ENCODE measurements at regions not wholly inside any gene's neighbourhood (a gene's known extent, or its start where the extent isn't known, plus 50 kb on each side); places are given as distances from the start of the nearest gene placed in this dataset.

- Mint-ChIP-seq H3K9me3 (ENCODE audit: unreplicated experiment) (no peaks in the 10 kb centered on the region), H3K36me3 (ENCODE audit: unreplicated experiment) (no peaks in the 10 kb centered on the region), H3K27me3 (ENCODE audit: unreplicated experiment) (no peaks in the 10 kb centered on the region), H3K4me3 (ENCODE audit: unreplicated experiment) (no peak overlapping the region), H3K4me1 (ENCODE audit: low read depth, unreplicated experiment) (no peaks in the 10 kb centered on the region), H3K27ac (ENCODE audit: unreplicated experiment) (no peak overlapping the region)
- no peak for DNase-seq
- TF ChIP-seq, protein P1, sequence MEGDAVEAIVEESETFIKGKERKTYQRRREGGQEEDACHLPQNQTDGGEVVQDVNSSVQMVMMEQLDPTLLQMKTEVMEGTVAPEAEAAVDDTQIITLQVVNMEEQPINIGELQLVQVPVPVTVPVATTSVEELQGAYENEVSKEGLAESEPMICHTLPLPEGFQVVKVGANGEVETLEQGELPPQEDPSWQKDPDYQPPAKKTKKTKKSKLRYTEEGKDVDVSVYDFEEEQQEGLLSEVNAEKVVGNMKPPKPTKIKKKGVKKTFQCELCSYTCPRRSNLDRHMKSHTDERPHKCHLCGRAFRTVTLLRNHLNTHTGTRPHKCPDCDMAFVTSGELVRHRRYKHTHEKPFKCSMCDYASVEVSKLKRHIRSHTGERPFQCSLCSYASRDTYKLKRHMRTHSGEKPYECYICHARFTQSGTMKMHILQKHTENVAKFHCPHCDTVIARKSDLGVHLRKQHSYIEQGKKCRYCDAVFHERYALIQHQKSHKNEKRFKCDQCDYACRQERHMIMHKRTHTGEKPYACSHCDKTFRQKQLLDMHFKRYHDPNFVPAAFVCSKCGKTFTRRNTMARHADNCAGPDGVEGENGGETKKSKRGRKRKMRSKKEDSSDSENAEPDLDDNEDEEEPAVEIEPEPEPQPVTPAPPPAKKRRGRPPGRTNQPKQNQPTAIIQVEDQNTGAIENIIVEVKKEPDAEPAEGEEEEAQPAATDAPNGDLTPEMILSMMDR (IDR thresholded peaks at IDR 0.05; ENCODE audit: partially characterized antibody, unreplicated experiment): no peak
Observed at GRCh38 chr3:165683947-165684346, 153.3 kb downstream of the BCHE start.

GRCh38 chr3:165682734-165683133 lies 154.5 kb downstream of the BCHE start:
- TF ChIP-seq, protein P1 (IDR thresholded peaks at IDR 0.05; ENCODE audit: partially characterized antibody, unreplicated experiment): no peak
- H3K27me3 Mint-ChIP-seq (ENCODE audit: unreplicated experiment): no peaks in the 10 kb centered on the region
- H3K36me3 Mint-ChIP-seq (ENCODE audit: unreplicated experiment): no peaks in the 10 kb centered on the region
- no peak overlapping the region for H3K27ac Mint-ChIP-seq (ENCODE audit: unreplicated experiment)
- no peak for DNase-seq
- H3K9me3 Mint-ChIP-seq (ENCODE audit: unreplicated experiment): no peaks in the 10 kb centered on the region
- H3K4me1 Mint-ChIP-seq (ENCODE audit: low read depth, unreplicated experiment): no peaks in the 10 kb centered on the region
- H3K4me3 Mint-ChIP-seq (ENCODE audit: unreplicated experiment): no peak overlapping the region

DNA sequence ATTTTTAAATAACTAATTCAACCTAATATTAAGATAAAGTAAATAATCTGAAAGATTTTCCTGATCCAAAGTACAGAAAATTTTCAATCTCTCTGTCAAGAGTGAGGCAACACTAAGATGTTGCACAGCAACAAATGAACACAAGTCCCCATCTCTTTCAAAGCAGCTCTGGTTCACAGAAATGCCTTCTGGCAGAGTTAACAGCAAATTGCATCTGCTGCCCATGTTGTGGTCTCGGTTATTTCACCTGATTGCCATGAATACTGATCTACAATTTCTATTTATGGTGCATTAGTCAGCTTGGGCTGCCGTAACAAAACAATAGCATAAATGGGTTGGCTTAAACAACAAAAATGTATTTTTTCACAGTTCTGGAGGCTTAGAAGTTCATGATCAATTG lies 167.3 kb downstream of the BCHE start:
- TF ChIP-seq, protein P1 (IDR thresholded peaks at IDR 0.05; ENCODE audit: partially characterized antibody, unreplicated experiment): no peak
- H3K4me1 Mint-ChIP-seq (ENCODE audit: low read depth, unreplicated experiment): no peaks in the 10 kb centered on the region
- H3K9me3 Mint-ChIP-seq (ENCODE audit: unreplicated experiment): no peaks in the 10 kb centered on the region
- peaks cover 5% of the 10 kb centered on the region for H3K36me3 Mint-ChIP-seq (ENCODE audit: unreplicated experiment)
- no peak overlapping the region for H3K4me3 Mint-ChIP-seq (ENCODE audit: unreplicated experiment)
- DNase-seq: no peak
- H3K27me3 Mint-ChIP-seq (ENCODE audit: unreplicated experiment): no peaks in the 10 kb centered on the region
- no peak overlapping the region for H3K27ac Mint-ChIP-seq (ENCODE audit: unreplicated experiment)

- Mint-ChIP-seq H3K9me3 (ENCODE audit: unreplicated experiment) (no peaks in the 10 kb centered on the region), H3K4me3 (ENCODE audit: unreplicated experiment) (no peak overlapping the region), H3K36me3 (ENCODE audit: unreplicated experiment) (no peaks in the 10 kb centered on the region), H3K27ac (ENCODE audit: unreplicated experiment) (no peak overlapping the region), H3K27me3 (ENCODE audit: unreplicated experiment) (no peaks in the 10 kb centered on the region), H3K4me1 (ENCODE audit: low read depth, unreplicated experiment) (no peaks in the 10 kb centered on the region)
- no peak for DNase-seq
- TF ChIP-seq, protein P1 (IDR thresholded peaks at IDR 0.05; ENCODE audit: partially characterized antibody, unreplicated experiment): no peak
Observed at GRCh38 chr3:165669504-165669903, 167.7 kb downstream of the BCHE start.

- no peak for DNase-seq
- no peak overlapping the region for H3K27ac Mint-ChIP-seq (ENCODE audit: unreplicated experiment)
- no peaks in the 10 kb centered on the region for H3K4me1 Mint-ChIP-seq (ENCODE audit: low read depth, unreplicated experiment)
- H3K4me3 Mint-ChIP-seq (ENCODE audit: unreplicated experiment): no peak overlapping the region
- H3K27me3 Mint-ChIP-seq (ENCODE audit: unreplicated experiment): no peaks in the 10 kb centered on the region
- H3K9me3 Mint-ChIP-seq (ENCODE audit: unreplicated experiment): no peaks in the 10 kb centered on the region
- TF ChIP-seq, protein P1 (IDR thresholded peaks at IDR 0.05; ENCODE audit: partially characterized antibody, unreplicated experiment): no peak
- H3K36me3 Mint-ChIP-seq (ENCODE audit: unreplicated experiment): no peaks in the 10 kb centered on the region
Observed at GRCh38 chr3:165667676-165668075, 169.5 kb downstream of the BCHE start.

Measured in glutamatergic neuron (in vitro differentiated cells).